ENCODE measurements at regions not wholly inside any gene's neighbourhood (a gene's known extent, or its start where the extent isn't known, plus 50 kb on each side); places are given as distances from the start of the nearest gene placed in this dataset.

DNA sequence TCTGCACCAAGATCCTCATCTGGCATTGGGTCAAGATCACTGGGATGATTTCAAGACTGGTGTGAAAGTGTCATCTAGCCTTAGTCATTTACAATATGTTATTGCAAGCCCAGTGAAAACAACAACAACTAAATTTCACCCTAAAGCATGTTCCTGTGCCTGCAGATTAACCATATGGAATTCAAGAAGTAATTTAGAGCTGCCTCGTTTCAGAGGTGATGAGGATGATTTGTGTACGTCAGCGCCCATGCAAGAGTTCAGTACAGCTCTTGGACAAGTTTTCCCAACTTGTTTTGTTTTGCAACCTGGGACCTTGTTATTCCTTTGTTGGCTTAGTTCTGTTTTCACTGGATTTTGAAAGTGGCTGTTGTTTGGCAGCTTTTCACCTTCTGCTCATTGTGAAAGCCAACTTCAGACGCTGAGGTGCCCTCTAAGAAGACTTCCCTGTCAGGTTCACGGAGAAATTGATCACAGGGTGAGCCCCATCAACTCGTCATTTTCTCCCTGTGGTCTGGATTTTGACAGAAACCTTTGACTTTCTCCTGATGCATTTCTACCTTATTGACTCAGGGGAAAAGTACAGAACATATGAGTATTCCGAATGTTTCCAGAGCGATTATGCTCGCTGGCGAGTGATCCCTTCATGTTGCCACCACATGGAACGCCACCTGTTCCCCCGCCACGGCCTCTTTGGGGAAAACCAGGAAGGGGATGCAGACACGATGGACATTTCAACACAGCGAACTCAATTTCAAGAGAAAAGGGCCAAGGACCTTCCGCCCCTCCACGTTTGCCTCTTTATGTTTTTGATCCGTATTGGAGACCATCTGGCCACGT is 85.6 kb downstream of the FOXL1 start:
- TF ChIP-seq, protein P1, sequence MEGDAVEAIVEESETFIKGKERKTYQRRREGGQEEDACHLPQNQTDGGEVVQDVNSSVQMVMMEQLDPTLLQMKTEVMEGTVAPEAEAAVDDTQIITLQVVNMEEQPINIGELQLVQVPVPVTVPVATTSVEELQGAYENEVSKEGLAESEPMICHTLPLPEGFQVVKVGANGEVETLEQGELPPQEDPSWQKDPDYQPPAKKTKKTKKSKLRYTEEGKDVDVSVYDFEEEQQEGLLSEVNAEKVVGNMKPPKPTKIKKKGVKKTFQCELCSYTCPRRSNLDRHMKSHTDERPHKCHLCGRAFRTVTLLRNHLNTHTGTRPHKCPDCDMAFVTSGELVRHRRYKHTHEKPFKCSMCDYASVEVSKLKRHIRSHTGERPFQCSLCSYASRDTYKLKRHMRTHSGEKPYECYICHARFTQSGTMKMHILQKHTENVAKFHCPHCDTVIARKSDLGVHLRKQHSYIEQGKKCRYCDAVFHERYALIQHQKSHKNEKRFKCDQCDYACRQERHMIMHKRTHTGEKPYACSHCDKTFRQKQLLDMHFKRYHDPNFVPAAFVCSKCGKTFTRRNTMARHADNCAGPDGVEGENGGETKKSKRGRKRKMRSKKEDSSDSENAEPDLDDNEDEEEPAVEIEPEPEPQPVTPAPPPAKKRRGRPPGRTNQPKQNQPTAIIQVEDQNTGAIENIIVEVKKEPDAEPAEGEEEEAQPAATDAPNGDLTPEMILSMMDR (IDR thresholded peaks at IDR 0.05; ENCODE audit: poor library complexity): no peak
- TF ChIP-seq EZH2 (IDR thresholded peaks at IDR 0.05; ENCODE audit: borderline replicate concordance): no peak
- TF ChIP-seq EZH2phosphoT487 (IDR thresholded peaks at IDR 0.05; ENCODE audit: low read depth, severe bottlenecking, unreplicated experiment): no peak

Measured in hepatocyte (in vitro differentiated cells).